ENCODE measurements at regions not wholly inside any gene's neighbourhood (a gene's known extent, or its start where the extent isn't known, plus 50 kb on each side); places are given as distances from the start of the nearest gene placed in this dataset.

DNA sequence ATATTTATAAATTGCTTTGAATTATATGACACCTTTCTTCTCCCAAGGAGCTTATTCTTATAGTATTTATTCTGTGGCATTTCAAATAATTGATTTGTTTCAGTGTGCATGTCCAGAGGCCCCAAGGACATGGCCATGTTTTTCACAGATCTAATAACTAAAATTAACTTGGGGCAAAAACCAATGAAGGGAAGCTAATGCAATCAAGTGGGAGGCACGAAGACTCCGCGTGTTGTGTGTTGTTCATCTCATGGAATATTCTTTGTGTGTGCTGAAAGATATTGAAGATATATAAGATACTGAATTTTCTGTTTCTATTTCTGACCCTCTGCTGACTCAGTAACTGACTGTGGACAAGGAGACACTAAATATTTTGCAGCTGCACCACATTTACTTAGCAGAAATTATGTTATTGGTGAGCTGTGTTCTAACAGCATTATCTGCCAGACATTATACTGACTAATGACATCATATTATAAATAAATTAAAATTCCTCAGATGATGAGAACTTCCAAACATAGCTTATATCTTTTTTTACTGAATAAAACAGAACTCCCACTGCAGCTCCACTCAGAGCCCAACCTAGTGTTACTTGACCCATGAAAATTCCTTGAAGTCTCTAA lies 519.3 kb upstream of the CXADR start:
- Histone ChIP-seq H3K27ac (ENCODE audit: low read depth in 1 of 2, low read length in 1 of 2) (no peak overlapping the region), H3K9ac (ENCODE audit: insufficient read depth in 1 of 2, low read length in 2 of 2) (no peak overlapping the region), H3K36me3 (ENCODE audit: control insufficient read depth in 4 of 4, insufficient read depth in 4 of 4, low read length in 4 of 4) (no peaks in the 10 kb centered on the region), H3K4me1 (ENCODE audit: control insufficient read depth in 5 of 5, insufficient read depth in 5 of 5, low read length in 5 of 5) (no peaks in the 10 kb centered on the region), H3K9me3 (ENCODE audit: control insufficient read depth in 4 of 4, insufficient read depth in 3 of 4, low read length in 3 of 4) (no peaks in the 10 kb centered on the region), H3K4me3 (no peak overlapping the region), H3K27me3 (ENCODE audit: control insufficient read depth in 3 of 3, insufficient read depth in 3 of 3, low read length in 2 of 3) (no peaks in the 10 kb centered on the region)
- DNase-seq (peak; percentile 17 to 72 (median 56)), ATAC-seq (ENCODE audit: insufficient read depth, low FRiP score) (no peak)
- TF ChIP-seq, protein P1, sequence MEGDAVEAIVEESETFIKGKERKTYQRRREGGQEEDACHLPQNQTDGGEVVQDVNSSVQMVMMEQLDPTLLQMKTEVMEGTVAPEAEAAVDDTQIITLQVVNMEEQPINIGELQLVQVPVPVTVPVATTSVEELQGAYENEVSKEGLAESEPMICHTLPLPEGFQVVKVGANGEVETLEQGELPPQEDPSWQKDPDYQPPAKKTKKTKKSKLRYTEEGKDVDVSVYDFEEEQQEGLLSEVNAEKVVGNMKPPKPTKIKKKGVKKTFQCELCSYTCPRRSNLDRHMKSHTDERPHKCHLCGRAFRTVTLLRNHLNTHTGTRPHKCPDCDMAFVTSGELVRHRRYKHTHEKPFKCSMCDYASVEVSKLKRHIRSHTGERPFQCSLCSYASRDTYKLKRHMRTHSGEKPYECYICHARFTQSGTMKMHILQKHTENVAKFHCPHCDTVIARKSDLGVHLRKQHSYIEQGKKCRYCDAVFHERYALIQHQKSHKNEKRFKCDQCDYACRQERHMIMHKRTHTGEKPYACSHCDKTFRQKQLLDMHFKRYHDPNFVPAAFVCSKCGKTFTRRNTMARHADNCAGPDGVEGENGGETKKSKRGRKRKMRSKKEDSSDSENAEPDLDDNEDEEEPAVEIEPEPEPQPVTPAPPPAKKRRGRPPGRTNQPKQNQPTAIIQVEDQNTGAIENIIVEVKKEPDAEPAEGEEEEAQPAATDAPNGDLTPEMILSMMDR (IDR thresholded peaks at IDR 0.05; ENCODE audit: control extremely low read depth, extremely low read depth): no peak
- 81 to 88% methylated on average over 3 of the region's 3 CpGs for WGBS, 2 donors

DNA sequence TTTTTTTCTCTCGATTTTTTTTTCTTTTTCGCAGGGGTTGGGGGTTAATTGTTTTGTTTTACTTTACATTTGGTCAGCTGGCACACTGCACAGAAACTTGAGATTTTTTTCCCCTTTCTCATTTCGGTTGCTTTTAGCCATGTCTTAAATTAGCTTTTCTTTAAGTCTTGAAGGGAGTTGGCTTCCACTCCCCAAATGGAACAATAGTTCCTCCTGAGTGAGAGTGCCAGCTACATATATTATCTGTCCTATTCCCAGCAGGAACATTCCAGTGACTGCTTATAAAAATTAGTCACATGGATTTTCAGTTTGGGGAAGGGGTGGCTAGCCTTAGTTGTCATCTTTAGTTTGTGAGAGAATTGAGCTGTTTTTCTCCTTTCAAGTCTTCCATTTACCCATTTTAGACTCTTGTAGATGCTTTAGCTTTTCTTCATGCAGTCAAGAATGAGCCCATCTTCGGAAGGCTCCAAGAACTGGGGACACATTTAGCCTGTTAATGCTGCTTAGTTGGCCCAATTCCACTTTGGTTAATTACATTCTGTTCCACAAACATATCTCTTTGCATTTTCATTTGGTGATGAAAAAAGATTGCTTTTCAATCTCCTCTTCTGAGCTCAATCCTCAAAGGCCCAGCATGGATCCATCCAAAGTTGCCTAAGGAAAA lies 510.1 kb upstream of the CXADR start:
- no peaks in the 10 kb centered on the region for H3K9me3 ChIP-seq (ENCODE audit: control insufficient read depth in 4 of 4, insufficient read depth in 3 of 4, low read length in 3 of 4)
- WGBS, 2 donors: 79 to 87% methylated on average over 4 of the region's 4 CpGs
- no peak overlapping the region for H3K4me3 ChIP-seq
- ATAC-seq (ENCODE audit: insufficient read depth, low FRiP score): no peak
- TF ChIP-seq, protein P1 (IDR thresholded peaks at IDR 0.05; ENCODE audit: control extremely low read depth, extremely low read depth): no peak
- H3K36me3 ChIP-seq (ENCODE audit: control insufficient read depth in 4 of 4, insufficient read depth in 4 of 4, low read length in 4 of 4): no peaks in the 10 kb centered on the region
- H3K9ac ChIP-seq (ENCODE audit: insufficient read depth in 1 of 2, low read length in 2 of 2): no peak overlapping the region
- peaks cover 0 to 4% (median 0%) of the 10 kb centered on the region in 5 donors for H3K4me1 ChIP-seq (ENCODE audit: control insufficient read depth in 5 of 5, insufficient read depth in 5 of 5, low read length in 5 of 5)
- no peak overlapping the region for H3K27ac ChIP-seq (ENCODE audit: low read depth in 1 of 2, low read length in 1 of 2)
- no peaks in the 10 kb centered on the region for H3K27me3 ChIP-seq (ENCODE audit: control insufficient read depth in 3 of 3, insufficient read depth in 3 of 3, low read length in 2 of 3)
- DNase-seq: peak in 1 of 3 donors; percentile 3

GRCh38 chr21:17003258-17003615 lies 509.6 kb upstream of the CXADR start:
- TF ChIP-seq, protein P1 (IDR thresholded peaks at IDR 0.05; ENCODE audit: control extremely low read depth, extremely low read depth): no peak
- no peak overlapping the region for H3K9ac ChIP-seq (ENCODE audit: insufficient read depth in 1 of 2, low read length in 2 of 2)
- 70% methylated on average over 1 of the region's 1 CpG for WGBS, 2 donors

More at GRCh38 chr21:17003258-17003615, 509.6 kb upstream of the CXADR start:
- H3K27me3 ChIP-seq (ENCODE audit: control insufficient read depth in 3 of 3, insufficient read depth in 3 of 3, low read length in 2 of 3): no peaks in the 10 kb centered on the region
- H3K9me3 ChIP-seq (ENCODE audit: control insufficient read depth in 4 of 4, insufficient read depth in 3 of 4, low read length in 3 of 4): no peaks in the 10 kb centered on the region
- no peaks in the 10 kb centered on the region for H3K36me3 ChIP-seq (ENCODE audit: control insufficient read depth in 4 of 4, insufficient read depth in 4 of 4, low read length in 4 of 4)
- peaks cover 0 to 4% (median 0%) of the 10 kb centered on the region in 5 donors for H3K4me1 ChIP-seq (ENCODE audit: control insufficient read depth in 5 of 5, insufficient read depth in 5 of 5, low read length in 5 of 5)
- H3K4me3 ChIP-seq: no peak overlapping the region
- no peak for DNase-seq
- H3K27ac ChIP-seq (ENCODE audit: low read depth in 1 of 2, low read length in 1 of 2): no peak overlapping the region
- ATAC-seq (ENCODE audit: insufficient read depth, low FRiP score): no peak

Measured in lung (tissue), 11 donors.